Liver (tissue), 3 donors: ENCODE measurements at regions not wholly inside any gene's neighbourhood (a gene's known extent, or its start where the extent isn't known, plus 50 kb on each side); places are given as distances from the start of the nearest gene placed in this dataset.

Experiments used
- EGR1 ChIP-seq, 2 donors: IDR thresholded peaks; 2 replicates each; pipeline ENCODE4 v1.6.1; 2016 to 2018; ENCODE audit warnings: antibody characterized with exemption in 2 of 2, low read depth in 2 of 2
- GABPA ChIP-seq, 2 donors: IDR thresholded peaks in 1 of 2; conservative IDR thresholded peaks in 1 of 2; 2 replicates each; pipeline ENCODE4 v1.6.1; 2016; ENCODE audit warnings: antibody characterized with exemption in 2 of 2, mild to moderate bottlenecking in 1 of 2, moderate library complexity in 1 of 2
- JUND ChIP-seq, 2 donors: IDR thresholded peaks; 2 replicates each; pipeline ENCODE4 v1.6.1; 2016; ENCODE audit warnings: antibody characterized with exemption in 2 of 2
- RAD21 ChIP-seq, 2 donors: IDR thresholded peaks; 2 replicates each; pipeline ENCODE4 v1.6.1; 2016; ENCODE audit warnings: antibody characterized with exemption in 2 of 2, mild to moderate bottlenecking in 2 of 2
- TAF1 ChIP-seq: conservative IDR thresholded peaks from 2 replicates; pipeline ENCODE4 v1.6.1; 2016; ENCODE audit warnings: antibody characterized with exemption, mild to moderate bottlenecking
- YY1 ChIP-seq: IDR thresholded peaks from 2 replicates; pipeline ENCODE4 v1.6.1; 2016; ENCODE audit warnings: antibody characterized with exemption, mild to moderate bottlenecking
- TF ChIP-seq, protein P1 (sequence below): fragments of 150-350 bp; IDR thresholded peaks from 2 replicates; pipeline ENCODE4 v1.5.1; 2017; ENCODE audit warnings: improper control_type of control experiment, low read depth, low read length; ENCODE audit not compliant: missing input control
- TF ChIP-seq, protein P2 (sequence below): IDR thresholded peaks from 2 replicates; pipeline ENCODE4 v1.6.1; 2016; ENCODE audit warnings: antibody characterized with exemption
- TF ChIP-seq, protein P3 (sequence below): IDR thresholded peaks from 2 replicates; pipeline ENCODE4 v1.6.1; 2016; ENCODE audit warnings: antibody characterized with exemption, mild to moderate bottlenecking
- TF ChIP-seq, protein P4 (sequence below): IDR thresholded peaks from 2 replicates; pipeline ENCODE4 v1.6.1; 2016; ENCODE audit warnings: antibody characterized with exemption
- donor health status: healthy.
- donor health status: healthy.

DNA sequence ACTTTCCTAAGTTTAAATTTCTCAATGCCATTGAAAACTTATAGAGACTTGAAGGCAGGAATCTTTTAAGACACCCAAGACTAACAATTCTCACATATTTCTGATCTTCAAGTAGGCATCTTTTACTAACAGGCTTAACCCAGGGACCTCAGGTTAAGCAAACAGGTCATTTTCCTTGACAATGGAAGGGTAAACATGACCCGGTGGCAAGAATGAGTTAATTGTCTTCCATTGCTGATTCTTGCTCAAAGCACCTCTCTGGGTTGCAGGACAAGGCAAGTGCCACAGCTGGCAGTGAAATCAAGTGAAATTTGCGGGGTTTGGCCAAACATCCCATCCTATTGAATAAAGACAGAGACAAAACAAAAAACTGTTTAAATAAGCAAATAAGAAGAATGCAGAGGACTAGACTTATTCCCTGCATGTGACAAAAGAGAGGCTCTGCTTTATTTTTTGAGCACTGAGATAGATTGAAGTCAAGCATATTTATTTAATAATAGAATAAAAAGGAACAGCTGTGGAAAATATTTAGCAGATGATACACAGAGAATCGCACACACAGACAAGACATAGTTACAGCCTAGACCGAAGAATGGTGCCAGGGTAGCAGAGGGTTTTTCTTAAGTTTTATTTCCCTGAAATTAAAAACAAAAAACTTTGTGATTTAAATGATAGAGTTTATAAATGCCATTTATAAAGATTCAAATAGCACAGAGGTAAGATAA lies 56.0 kb upstream of the MITF start:
- TF ChIP-seq, protein P1, sequence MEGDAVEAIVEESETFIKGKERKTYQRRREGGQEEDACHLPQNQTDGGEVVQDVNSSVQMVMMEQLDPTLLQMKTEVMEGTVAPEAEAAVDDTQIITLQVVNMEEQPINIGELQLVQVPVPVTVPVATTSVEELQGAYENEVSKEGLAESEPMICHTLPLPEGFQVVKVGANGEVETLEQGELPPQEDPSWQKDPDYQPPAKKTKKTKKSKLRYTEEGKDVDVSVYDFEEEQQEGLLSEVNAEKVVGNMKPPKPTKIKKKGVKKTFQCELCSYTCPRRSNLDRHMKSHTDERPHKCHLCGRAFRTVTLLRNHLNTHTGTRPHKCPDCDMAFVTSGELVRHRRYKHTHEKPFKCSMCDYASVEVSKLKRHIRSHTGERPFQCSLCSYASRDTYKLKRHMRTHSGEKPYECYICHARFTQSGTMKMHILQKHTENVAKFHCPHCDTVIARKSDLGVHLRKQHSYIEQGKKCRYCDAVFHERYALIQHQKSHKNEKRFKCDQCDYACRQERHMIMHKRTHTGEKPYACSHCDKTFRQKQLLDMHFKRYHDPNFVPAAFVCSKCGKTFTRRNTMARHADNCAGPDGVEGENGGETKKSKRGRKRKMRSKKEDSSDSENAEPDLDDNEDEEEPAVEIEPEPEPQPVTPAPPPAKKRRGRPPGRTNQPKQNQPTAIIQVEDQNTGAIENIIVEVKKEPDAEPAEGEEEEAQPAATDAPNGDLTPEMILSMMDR: no peak
- TF ChIP-seq JUND (IDR thresholded peaks at IDR 0.05): no peak
- no peak for TF ChIP-seq RAD21 (IDR thresholded peaks at IDR 0.05)
- TF ChIP-seq YY1: no peak
- TF ChIP-seq, protein P2, sequence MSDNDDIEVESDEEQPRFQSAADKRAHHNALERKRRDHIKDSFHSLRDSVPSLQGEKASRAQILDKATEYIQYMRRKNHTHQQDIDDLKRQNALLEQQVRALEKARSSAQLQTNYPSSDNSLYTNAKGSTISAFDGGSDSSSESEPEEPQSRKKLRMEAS: no peak
- no peak for TF ChIP-seq EGR1 (IDR thresholded peaks at IDR 0.05; ENCODE audit: low read depth in 2 of 2)
- TF ChIP-seq TAF1: no peak
- TF ChIP-seq, protein P3, sequence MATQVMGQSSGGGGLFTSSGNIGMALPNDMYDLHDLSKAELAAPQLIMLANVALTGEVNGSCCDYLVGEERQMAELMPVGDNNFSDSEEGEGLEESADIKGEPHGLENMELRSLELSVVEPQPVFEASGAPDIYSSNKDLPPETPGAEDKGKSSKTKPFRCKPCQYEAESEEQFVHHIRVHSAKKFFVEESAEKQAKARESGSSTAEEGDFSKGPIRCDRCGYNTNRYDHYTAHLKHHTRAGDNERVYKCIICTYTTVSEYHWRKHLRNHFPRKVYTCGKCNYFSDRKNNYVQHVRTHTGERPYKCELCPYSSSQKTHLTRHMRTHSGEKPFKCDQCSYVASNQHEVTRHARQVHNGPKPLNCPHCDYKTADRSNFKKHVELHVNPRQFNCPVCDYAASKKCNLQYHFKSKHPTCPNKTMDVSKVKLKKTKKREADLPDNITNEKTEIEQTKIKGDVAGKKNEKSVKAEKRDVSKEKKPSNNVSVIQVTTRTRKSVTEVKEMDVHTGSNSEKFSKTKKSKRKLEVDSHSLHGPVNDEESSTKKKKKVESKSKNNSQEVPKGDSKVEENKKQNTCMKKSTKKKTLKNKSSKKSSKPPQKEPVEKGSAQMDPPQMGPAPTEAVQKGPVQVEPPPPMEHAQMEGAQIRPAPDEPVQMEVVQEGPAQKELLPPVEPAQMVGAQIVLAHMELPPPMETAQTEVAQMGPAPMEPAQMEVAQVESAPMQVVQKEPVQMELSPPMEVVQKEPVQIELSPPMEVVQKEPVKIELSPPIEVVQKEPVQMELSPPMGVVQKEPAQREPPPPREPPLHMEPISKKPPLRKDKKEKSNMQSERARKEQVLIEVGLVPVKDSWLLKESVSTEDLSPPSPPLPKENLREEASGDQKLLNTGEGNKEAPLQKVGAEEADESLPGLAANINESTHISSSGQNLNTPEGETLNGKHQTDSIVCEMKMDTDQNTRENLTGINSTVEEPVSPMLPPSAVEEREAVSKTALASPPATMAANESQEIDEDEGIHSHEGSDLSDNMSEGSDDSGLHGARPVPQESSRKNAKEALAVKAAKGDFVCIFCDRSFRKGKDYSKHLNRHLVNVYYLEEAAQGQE: no peak
- TF ChIP-seq GABPA (IDR thresholded peaks at IDR 0.05 in 1 of 2, conservative IDR thresholded peaks at IDR 0.05 in 1 of 2): no peak
- TF ChIP-seq, protein P4, sequence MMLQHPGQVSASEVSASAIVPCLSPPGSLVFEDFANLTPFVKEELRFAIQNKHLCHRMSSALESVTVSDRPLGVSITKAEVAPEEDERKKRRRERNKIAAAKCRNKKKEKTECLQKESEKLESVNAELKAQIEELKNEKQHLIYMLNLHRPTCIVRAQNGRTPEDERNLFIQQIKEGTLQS: no peak
